Panc1 (cell line): ENCODE measurements at regions not wholly inside any gene's neighbourhood (a gene's known extent, or its start where the extent isn't known, plus 50 kb on each side); places are given as distances from the start of the nearest gene placed in this dataset.

Experiments
- CTCF ChIP-seq: fragments of 450-650 bp; IDR thresholded peaks from 2 replicates; pipeline ENCODE4 v1.5.1; 2017; ENCODE audit warnings: mild to moderate bottlenecking
- TF ChIP-seq, protein P1 (sequence below), 2 experiments: IDR thresholded peaks; 2 replicates each; pipeline ENCODE4 v1.6.1; 2011 to 2012; ENCODE audit warnings: low read depth in 2 of 2, control low read depth in 1 of 2, low read length in 1 of 2, mild to moderate bottlenecking in 1 of 2, moderate library complexity in 1 of 2; ENCODE audit not compliant: insufficient read depth in 1 of 2

DNA sequence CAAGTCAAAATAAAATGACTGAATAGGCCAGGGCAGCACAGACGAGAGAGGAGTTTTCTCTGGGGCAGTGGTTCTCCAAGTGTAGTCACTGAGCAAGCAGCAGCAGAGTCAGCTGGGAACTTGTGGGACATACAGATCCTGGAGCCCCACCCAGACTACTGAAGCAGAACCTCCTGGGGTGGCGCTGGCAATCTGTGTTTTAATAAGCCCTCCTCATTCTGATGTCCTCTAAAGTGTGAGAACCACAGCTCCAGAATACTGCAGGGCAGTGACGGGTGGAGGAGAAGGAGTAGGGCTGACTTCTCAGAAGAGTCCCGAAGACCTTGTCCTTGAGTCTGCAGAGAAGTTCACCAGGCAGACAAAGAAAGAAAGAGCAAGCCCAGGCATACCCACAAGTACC lies 251.3 kb upstream of the HES1 start:
- no peak for TF ChIP-seq CTCF
- TF ChIP-seq, protein P1, sequence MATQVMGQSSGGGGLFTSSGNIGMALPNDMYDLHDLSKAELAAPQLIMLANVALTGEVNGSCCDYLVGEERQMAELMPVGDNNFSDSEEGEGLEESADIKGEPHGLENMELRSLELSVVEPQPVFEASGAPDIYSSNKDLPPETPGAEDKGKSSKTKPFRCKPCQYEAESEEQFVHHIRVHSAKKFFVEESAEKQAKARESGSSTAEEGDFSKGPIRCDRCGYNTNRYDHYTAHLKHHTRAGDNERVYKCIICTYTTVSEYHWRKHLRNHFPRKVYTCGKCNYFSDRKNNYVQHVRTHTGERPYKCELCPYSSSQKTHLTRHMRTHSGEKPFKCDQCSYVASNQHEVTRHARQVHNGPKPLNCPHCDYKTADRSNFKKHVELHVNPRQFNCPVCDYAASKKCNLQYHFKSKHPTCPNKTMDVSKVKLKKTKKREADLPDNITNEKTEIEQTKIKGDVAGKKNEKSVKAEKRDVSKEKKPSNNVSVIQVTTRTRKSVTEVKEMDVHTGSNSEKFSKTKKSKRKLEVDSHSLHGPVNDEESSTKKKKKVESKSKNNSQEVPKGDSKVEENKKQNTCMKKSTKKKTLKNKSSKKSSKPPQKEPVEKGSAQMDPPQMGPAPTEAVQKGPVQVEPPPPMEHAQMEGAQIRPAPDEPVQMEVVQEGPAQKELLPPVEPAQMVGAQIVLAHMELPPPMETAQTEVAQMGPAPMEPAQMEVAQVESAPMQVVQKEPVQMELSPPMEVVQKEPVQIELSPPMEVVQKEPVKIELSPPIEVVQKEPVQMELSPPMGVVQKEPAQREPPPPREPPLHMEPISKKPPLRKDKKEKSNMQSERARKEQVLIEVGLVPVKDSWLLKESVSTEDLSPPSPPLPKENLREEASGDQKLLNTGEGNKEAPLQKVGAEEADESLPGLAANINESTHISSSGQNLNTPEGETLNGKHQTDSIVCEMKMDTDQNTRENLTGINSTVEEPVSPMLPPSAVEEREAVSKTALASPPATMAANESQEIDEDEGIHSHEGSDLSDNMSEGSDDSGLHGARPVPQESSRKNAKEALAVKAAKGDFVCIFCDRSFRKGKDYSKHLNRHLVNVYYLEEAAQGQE (IDR thresholded peaks at IDR 0.05; ENCODE audit: insufficient read depth in 1 of 2, low read depth in 2 of 2, low read length in 1 of 2), result no peak
